Inflammatory macrophage (primary cell): ENCODE measurements at regions not wholly inside any gene's neighbourhood (a gene's known extent, or its start where the extent isn't known, plus 50 kb on each side); places are given as distances from the start of the nearest gene placed in this dataset.
"Not testable (repeated sequence)": the region's sequence is repeated elsewhere in the genome, so short reads cannot be mapped to it uniquely, and the experiment has no call there.

Experiments used
- DNase-seq, 2 donors: peaks; one replicate each; pipeline ENCODE4 v3.0.0-alpha.2; 2020 to 2022

DNA sequence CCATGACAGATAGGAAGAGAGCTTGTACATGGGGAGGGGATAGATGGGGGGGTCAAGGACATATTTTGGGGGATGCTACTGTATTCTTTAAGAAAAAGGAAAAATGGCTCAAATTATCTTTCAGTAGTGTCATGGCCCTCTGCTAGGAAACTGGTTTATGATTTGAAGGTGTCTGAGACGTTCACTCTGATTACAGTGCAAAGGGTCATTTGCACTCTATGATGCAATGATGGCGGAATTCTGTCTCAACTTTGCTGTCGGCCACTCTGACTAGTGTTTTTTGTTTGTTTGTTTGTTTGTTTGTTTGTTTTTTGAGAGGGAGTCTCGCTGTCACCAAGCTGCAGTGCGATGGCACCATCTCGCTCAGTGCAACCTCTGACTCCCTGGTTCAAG lies 180.0 kb downstream of the SOX4 start:
- no peak for DNase-seq

DNA sequence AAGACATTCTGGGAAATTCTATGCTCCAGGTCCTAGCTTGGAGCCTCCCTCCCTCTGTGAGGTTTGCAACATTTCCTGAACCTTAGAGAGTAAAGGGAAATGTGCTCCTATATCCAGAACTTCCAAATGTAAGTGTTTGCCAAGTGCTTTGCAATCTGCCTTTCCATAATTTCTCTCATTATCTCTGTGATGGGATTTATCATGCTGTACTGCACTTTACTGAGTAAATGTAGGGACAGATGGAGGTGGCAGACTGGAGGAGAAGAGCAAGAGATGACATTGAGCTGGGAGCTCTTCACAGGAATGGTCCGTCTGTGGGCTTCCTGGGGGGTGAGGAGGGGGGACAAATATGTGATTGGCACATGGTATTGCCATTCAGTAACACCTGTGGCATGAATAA lies 184.3 kb downstream of the SOX4 start:
- DNase-seq: no peak

DNA sequence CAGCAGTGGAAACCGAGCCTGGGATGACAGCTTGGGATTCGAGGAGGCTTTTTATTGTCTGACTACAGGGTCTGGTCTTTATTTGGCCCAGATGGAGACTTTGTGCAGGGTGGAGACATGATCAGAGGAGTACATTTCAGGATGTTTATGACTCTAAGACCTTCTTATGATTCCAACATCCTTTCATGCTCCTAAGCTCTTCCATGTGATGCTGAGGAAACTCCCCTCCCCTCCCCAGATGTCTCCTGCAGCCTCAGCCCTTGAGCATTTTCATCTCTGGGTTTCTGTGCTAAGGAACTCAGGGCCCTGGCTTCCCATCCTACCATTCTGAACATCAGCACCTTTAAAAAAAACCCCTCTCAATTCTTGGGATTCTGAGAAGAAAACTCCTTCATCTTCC lies 186.6 kb downstream of the SOX4 start:
- DNase-seq: no peak

DNA sequence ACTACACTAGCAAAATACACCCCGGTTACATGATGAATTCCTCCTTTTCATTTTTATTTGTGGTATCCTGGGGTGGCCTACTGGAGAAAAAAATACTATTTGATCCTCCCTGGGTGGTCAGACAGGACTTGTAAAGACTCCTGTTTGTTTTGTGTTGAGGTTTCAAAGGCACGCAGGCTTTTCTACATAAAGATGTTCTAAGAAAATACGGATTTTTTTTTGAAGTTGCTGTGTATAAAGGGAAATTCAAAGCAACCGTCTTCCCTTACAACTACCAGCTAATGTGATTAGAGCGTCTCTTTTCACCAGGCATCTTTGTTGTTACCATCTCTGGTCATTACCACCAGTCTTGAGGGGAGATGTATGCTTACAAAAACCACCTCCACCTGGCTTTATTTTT lies 187.1 kb downstream of the SOX4 start:
- no peak for DNase-seq

DNA sequence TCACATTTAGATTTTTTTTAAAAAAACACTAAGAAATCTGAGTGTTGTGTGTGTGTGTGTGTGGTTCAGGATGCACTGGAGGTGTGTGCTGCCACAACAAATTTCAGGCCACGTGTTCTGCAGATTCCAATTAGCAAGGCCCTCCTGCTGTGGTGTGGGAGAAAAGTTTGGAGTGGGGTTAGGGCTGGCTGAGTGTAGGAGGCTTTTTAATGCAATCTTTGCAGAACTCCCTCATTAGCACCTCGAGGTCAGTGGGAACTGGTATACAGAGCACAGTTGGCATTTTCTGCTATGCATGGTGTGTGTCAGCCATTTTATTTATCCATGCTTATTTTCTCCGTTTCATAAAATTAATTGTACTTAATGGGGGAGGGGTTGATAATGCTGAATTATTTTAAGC lies 187.6 kb downstream of the SOX4 start:
- DNase-seq: no peak

DNA sequence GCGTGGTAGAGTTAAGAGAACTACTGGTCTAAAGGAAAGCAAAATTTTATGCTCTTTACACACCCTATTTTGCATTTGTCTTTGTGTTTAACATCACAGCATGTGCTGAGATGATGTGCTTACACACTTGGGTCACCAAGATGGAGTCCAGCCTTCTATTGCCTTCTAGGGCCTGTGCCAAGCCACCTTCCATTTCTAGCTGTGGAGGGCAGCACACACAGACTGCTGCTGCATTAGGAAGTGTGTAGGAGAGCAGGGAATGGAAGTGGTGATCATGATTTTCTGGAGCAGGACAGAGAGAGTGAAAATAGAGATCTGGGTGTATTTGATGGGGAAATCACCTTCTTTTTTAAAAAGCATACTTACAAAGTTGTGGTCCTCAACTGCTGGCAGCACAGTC lies 191.6 kb downstream of the SOX4 start:
- no peak for DNase-seq

DNA sequence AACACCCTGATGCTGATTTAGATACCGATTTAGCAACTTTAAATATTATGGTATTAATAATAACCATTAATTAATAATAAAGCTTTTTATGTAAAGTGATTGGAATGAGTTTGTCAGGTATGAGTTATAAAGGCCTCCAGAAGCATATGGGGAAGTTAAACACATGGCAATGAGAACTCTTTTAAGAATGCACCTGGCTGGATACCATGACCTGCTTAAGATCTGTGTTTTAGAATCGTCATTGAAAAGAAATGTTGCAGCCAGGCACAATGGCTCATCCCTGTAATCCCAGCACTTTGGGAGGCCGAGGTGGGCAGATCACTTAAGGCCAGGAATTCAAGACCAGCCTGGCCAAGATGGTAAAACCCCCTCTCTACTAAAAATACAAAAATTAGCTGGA lies 197.5 kb downstream of the SOX4 start:
- no peak for DNase-seq

DNA sequence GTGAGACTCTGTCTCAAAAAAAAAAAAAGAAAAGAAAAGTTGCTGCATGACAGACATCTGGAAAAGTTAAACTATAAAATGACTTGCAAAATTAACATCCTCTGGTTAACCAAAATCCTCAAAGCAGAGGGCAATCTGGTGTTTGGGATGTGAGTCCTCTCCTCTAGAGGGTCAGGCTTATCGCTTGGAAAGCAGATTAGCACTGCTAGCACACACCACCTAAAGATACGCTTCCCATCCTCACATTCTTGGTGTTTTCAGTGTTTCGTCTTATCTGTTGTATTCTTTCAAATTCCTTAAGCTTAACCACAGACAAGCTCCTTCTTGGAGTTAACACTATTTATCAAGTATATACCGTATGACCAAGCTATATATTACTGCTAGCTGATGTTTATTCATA lies 198.0 kb downstream of the SOX4 start:
- no peak for DNase-seq

DNA sequence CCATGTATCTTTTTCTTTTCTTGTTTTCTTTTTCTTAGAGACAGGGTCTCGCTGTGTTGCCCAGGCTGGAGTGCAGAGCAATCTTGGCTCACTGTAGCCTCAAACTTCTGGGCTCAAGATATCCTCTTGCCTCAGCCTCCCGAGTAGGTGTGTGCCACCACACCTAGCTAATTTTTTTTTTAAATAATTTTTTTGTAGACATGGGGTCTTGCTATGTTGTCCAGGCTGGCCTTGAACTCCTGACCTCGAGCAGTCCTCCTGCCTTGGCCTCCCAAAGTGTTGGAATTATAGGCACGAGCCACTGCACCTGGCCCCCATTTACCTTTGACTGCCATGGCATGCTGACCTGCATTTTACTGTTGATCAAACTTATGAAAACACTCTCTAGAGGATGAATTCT lies 198.6 kb downstream of the SOX4 start:
- no peak for DNase-seq

DNA sequence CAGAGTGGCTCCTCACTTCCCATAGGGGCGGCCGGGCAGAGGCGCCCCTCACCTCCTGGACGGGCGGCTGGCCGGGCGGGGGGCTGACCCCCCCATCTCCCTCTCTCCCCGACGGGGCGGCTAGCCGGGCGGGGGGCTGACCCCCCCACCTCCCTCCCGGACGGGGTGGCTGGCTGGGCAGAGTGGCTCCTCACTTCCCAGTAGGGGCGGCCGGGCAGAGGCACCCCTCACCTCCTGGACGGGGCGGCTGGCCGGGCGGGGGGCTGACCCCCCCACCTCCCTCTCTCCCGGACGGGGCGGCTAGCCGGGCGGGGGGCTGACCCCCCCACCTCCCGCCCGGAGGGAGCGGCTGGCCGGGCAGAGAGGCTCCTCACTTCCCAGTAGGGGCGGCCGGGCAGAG lies 203.4 kb downstream of the SOX4 start:
- DNase-seq: not testable (repeated sequence)

DNA sequence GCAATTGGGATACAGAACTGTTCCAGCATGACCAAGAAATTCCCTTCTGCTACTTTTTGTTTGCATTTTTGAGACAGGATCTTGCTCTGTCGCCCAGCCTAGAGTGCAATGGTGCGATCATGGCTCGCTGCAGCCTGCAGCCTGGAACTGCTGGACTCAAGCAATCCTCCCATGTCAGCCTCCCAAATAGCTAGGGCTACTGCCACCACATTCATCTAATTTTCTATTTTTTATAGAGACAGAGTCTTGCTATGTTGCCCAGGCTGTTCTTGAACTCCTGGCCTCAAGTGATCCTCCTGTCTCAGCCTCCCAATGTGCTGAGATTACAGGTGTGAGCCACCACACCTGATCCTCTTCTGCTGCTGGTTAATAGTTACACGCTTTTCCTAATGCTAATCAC lies 204.9 kb downstream of the SOX4 start:
- DNase-seq: no peak

DNA sequence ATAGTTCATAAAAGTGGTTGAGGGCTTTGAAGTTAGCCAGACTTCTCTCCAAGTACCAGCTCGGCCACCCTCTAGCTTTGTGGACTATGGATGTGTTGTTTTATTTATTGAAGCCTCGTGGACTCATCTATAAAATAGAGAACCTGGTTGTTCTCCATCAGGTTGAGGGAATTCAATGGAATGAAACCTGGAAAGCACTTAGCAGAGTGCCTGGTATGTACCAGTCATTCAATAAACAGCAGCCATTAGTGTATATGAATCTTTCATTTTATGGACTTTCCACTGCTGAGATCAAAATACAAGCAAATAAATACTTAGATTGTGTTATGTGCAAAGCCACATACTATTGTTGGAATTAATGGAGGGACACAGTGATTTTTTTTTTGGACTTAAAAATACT lies 206.8 kb downstream of the SOX4 start:
- DNase-seq: no peak

DNA sequence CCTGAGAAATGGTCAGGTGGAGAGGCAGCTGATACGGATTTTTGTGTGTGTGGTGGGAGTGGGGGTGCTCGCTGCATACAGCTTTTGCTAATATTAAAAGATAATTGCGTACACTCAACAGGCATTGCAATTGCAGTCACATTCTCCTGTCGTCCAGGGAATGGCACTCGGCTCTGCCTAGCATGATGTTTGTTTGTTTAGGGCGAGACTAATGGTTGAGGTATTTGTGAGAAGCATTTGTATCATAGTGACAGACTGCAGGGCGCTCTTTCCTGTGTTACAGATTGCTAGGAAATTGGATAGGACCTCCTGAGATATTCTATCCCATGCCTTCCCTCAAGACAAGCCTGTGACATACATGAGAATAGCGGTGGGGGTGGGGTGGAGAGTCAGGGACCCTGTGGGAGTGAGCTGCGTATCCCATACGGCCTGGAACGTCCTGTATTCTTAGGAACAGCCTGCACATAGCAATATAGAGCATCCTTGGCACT lies 207.4 kb downstream of the SOX4 start:
- DNase-seq: no peak

DNA sequence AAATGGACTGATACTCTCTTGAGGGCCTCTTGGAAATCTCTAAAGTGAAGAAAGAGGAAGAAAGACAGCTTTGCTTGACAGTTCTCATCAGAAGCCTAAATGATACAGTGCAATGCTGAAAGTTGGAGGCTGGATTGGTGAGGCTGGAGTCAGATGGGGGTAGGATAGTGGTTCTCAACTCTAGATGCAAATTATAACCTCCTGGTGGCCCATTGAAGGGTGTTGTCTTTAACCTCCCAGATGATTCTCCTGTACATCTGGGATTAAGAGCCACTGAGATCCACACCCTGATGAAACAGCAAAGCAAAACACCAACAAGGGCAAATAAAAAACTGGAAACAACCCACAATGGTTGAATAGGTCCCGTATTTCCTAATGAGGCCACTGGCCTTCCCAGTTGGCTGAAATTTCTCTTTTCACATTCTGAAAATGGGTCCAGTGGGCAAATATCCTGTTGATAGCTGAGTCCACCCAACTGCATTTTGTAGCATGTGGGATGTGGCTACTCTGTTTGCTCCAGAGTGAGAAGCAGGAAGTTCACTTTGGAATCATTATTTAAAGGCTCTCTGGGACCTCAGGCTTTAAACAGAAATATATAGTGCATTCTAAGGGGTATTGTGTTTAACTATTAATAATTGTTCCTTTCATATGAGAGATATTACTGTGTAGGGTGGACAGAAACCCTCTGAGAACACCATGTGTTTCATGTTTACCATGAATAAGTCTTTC lies 208.1 kb downstream of the SOX4 start:
- DNase-seq: no peak

DNA sequence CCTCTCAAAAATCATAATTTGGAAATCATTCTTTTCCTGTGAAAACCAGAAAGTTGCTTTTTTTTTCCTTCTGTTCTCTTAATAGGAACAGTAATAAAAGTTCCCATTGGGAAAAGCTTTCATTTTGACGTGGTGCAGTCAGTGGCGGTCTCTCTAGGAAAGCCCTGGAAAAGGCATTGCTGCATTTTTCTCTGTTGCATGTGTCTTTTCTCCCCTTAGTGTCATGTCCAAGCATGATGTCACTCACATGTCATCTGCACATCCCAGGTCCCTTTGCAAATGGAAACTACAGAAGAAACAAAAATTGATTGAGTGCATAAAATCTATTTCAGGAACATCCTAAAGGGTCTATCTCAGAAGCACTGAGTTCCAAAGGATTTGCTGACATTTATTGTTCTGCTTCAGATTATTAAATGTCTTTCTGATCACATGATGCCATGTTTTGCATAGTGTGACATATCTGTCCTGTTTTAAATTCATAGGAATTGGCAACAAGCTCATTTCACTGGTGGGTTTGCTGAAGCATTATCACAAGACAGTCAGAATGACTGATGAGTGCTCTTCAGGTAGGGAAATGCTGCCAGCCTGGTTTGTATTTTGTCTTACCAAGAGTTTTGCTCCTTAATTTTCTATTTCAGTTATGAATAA lies 208.7 kb downstream of the SOX4 start:
- no peak for DNase-seq

DNA sequence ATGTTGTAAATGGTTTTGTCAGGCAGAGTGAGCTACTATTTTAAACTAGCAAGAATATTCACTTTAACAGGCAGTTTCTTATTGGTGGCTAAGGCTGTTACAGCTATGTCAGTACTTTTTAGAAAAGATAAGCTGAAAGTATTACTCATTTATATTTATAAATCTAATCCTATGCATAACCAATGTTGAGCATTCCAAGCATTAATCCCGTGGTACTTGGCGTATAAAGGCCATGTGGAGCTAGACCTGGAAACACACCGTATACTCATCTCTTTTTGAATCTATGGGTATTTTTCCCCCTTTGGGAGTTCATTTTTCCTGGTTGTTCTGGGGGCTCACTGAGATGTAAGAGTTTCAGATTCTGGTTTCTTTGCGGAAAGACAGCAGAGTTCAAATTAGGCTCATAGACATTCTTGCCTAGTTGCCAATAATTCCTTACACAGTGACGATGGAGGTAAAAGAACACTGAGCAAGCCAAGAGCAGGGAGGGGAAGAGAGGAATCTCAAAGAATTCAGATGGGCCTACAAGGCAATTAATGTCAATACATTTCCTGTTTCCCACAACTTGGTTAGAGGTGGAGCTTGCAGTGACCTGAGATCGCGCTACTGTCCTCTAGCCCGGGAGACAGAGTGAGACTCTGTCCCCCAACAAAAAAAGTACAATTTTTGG lies 211.5 kb downstream of the SOX4 start:
- no peak for DNase-seq

DNA sequence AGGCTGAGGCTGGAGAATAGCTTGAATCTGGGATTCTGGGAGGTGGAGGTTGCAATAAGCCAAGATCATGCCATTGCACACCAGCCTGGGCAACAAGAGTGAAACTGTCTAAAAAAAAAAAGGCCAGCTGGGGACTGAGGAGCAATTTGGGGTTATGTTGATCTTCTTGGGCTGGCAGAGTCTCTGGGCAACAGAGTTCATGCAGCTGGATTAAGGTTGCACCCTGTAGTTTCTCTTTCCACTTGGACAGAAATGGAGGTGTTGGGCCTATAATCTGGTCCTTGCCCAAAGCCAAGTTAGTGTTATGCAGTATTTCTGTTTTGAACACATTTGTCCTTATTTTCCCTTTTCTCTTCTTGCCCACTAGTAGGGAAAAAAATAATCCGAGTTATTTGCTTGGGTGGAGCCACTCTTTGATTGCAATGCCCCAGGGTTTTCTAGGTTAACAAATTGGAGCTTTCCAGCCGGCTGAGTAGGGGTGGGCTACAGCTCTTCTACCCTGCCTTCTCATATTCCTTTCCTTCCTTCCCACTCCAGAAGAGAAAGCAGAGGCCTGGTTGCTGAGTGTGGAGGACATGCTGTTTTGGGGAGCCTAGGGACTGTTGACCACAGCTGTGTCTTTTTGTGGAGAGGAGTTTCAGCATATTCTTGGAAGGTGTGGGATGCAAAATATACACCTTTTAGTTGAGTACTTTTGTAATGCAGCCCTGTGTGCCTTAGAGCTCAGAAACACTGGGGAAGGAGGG lies 213.9 kb downstream of the SOX4 start:
- DNase-seq: no peak

DNA sequence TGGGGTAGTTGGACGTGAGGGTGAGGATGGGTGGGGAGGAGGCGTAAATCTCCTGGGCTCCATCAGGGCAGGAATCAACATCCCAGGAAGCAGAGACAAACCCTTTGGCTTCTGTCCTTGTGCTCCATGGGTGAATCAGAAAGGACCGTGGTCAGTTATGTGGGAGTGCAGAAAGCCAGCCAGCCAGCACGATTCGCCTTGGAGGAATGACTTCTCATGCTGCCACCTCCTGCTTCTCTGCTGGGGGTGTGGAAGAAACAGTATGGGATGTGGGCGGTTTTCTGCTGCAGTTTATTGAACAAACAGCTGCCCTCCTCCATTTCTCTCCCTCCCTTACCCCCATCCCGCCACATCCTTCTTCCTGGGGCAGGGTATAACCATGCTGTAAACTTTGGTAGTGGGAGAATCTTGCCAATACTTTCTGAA lies 214.5 kb downstream of the SOX4 start:
- DNase-seq: peak in 1 of 2 donors; percentile 47

DNA sequence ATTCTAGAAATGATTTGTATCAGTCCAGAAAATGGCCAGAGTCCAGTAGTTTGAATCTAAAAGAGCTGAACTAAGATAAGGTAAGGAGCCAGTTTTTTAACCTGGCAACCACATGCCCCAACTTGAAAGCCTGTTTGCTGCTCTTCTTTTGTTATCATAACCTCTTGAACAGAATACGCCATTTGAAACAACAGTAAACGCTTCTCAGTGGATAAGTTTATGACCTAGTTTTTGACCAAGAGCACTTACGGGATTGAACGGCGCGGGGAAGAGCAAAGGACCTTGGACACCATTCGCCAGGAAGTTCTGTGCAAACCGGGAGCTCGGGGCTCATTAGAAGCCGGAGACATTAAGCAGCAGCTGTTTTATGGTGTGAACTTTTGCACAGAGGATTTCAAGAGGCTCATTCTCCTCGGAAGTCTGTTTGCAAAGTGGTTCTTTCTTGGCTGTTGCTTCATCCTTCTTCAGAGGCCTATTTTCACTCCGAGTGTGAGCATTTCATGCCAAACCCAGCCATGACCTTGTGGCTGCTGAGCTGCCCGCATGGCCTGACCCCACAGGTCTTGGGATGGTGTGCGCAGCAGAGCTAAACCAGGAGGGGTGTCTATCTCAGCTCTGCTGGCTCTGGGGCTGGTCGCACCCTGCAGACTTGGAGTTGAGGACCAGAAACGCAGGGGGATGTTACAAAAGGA lies 215.1 kb downstream of the SOX4 start:
- DNase-seq: no peak

DNA sequence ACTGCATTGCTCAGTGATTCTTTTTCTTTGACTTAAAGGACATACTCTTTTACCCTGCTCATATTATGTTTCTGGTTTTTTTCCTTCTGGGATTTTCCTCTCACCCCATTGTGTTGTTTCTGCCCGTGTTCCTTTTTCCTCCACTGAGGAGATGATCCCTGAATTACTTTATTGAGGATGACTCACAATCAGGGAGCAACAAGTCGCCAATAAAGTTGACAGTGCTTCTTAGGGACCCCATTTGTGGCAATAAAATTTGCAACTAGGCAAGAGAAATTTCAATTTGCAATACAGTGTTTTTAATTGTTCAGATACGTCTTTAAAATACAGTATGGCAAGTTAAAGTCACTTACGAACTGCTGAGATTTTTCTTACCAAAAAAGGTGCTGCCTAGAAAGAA lies 217.9 kb downstream of the SOX4 start:
- no peak for DNase-seq

DNA sequence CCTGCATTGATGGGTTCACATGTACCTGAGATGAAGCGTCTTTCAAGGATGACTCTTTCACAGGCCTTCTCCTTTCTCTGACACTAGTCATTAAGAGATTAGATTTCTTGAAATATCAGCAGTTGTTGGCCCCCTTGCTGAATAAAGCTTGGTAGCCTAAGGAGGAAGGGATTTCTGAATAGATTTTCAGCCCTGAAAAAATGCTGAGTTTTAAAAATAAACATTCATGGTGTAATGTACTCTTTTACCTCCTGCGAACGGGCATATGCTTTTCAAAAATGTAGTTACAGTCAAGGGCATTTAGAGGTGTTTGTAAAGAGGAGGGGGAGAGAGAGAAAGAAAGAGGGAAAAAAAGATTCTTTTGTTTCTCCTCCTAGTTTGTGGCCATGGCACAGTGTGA lies 222.7 kb downstream of the SOX4 start:
- no peak for DNase-seq

DNA sequence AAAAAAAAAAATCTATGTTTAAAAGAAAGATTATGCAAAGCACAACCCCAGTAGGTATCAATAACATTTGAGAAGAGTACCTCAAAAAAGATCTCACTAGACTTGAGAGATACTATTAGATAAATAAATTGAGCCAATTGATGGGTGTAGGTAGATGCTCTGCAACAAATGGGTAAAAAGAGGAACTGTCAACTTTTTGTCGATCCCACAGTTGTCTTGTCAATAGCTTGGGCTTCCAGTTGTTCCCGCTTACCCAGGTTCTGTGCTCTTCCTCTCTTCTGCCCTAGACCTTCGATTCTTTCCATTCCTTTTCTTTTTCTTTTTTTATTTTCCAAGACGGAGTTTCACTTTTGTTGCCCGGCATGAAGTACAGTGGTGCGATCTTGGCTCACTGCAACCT lies 226.9 kb downstream of the SOX4 start:
- DNase-seq: no peak

DNA sequence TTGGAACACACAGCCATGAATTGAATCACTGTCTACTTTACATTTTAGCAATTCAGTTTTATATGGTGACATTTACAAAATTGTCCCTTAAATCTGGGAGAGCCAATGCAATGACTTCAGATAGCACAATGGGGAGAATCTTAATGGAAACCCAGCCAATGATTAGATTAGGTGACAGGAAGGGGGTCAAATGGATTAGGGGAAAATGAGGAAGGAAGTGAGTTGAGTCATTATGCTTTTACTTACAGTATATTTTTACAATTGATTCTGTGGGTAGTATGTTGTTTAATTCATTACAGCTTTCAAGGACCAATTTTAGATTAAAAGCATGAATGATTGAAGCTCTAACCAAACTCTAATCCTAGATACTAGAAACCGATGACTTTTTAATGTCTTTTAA lies 229.8 kb downstream of the SOX4 start:
- DNase-seq: no peak
